ENCODE measurements at regions not wholly inside any gene's neighbourhood (a gene's known extent, or its start where the extent isn't known, plus 50 kb on each side); places are given as distances from the start of the nearest gene placed in this dataset.

GRCh38 chr1:208918160-208918559 is 665.4 kb upstream of the CAMK1G start:
- TF ChIP-seq CTCF (IDR thresholded peaks at IDR 0.05), result no peak
- TF ChIP-seq POLR2A (IDR thresholded peaks at IDR 0.05), result no peak
- no peak for TF ChIP-seq POLR2AphosphoS5 (IDR thresholded peaks at IDR 0.05)
